ENCODE measurements at regions not wholly inside any gene's neighbourhood (a gene's known extent, or its start where the extent isn't known, plus 50 kb on each side); places are given as distances from the start of the nearest gene placed in this dataset.
"Not testable (repeated sequence)": the region's sequence is repeated elsewhere in the genome, so short reads cannot be mapped to it uniquely, and the experiment has no call there.

DNA sequence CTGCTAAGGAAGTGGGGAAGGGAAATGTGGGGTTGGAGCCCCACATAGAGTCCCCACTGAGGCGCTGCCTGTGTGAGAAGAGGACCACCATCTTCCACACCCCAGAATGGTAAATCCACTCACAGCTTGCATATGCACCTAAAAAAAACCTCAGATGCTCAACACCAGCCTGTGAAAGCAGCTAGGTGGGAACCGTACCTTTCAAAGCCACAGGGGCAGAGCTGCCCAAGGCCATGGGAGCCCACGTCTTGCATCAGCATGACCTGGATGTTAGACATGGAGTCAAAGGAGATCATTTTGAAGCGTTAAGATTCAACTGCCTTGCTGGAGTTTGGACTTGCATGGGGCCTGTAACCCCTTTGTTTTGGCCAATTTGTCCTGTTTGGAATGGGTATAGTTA lies 658.9 kb upstream of the TPTE start:
- TF ChIP-seq CREB1 (CRISPR knock-in tag; IDR thresholded peaks at IDR 0.05; ENCODE audit: low read depth); EZH2 (IDR thresholded peaks at IDR 0.05; ENCODE audit: low read depth, unreplicated experiment); EZH2phosphoT487 (IDR thresholded peaks at IDR 0.05; ENCODE audit: unreplicated experiment); STAT1 (IDR thresholded peaks at IDR 0.05; ENCODE audit: unreplicated experiment); ZNF114 (CRISPR knock-in tag; IDR thresholded peaks at IDR 0.05); POLR2AphosphoS5 (IDR thresholded peaks at IDR 0.05; ENCODE audit: low read depth); JUNB (IDR thresholded peaks at IDR 0.05; ENCODE audit: unreplicated experiment): not testable (repeated sequence)
- TF ChIP-seq, protein P1, sequence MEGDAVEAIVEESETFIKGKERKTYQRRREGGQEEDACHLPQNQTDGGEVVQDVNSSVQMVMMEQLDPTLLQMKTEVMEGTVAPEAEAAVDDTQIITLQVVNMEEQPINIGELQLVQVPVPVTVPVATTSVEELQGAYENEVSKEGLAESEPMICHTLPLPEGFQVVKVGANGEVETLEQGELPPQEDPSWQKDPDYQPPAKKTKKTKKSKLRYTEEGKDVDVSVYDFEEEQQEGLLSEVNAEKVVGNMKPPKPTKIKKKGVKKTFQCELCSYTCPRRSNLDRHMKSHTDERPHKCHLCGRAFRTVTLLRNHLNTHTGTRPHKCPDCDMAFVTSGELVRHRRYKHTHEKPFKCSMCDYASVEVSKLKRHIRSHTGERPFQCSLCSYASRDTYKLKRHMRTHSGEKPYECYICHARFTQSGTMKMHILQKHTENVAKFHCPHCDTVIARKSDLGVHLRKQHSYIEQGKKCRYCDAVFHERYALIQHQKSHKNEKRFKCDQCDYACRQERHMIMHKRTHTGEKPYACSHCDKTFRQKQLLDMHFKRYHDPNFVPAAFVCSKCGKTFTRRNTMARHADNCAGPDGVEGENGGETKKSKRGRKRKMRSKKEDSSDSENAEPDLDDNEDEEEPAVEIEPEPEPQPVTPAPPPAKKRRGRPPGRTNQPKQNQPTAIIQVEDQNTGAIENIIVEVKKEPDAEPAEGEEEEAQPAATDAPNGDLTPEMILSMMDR (conservative IDR thresholded peaks at IDR 0.05; ENCODE audit: low read depth in 2 of 2) = not testable (repeated sequence)
- TF ChIP-seq, protein P2, sequence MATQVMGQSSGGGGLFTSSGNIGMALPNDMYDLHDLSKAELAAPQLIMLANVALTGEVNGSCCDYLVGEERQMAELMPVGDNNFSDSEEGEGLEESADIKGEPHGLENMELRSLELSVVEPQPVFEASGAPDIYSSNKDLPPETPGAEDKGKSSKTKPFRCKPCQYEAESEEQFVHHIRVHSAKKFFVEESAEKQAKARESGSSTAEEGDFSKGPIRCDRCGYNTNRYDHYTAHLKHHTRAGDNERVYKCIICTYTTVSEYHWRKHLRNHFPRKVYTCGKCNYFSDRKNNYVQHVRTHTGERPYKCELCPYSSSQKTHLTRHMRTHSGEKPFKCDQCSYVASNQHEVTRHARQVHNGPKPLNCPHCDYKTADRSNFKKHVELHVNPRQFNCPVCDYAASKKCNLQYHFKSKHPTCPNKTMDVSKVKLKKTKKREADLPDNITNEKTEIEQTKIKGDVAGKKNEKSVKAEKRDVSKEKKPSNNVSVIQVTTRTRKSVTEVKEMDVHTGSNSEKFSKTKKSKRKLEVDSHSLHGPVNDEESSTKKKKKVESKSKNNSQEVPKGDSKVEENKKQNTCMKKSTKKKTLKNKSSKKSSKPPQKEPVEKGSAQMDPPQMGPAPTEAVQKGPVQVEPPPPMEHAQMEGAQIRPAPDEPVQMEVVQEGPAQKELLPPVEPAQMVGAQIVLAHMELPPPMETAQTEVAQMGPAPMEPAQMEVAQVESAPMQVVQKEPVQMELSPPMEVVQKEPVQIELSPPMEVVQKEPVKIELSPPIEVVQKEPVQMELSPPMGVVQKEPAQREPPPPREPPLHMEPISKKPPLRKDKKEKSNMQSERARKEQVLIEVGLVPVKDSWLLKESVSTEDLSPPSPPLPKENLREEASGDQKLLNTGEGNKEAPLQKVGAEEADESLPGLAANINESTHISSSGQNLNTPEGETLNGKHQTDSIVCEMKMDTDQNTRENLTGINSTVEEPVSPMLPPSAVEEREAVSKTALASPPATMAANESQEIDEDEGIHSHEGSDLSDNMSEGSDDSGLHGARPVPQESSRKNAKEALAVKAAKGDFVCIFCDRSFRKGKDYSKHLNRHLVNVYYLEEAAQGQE (IDR thresholded peaks at IDR 0.05; ENCODE audit: unreplicated experiment) = not testable (repeated sequence)
- TF ChIP-seq, protein P3, sequence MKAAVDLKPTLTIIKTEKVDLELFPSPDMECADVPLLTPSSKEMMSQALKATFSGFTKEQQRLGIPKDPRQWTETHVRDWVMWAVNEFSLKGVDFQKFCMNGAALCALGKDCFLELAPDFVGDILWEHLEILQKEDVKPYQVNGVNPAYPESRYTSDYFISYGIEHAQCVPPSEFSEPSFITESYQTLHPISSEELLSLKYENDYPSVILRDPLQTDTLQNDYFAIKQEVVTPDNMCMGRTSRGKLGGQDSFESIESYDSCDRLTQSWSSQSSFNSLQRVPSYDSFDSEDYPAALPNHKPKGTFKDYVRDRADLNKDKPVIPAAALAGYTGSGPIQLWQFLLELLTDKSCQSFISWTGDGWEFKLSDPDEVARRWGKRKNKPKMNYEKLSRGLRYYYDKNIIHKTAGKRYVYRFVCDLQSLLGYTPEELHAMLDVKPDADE (IDR thresholded peaks at IDR 0.05) = not testable (repeated sequence)
